MM.1S (cell line): ENCODE measurements at regions not wholly inside any gene's neighbourhood (a gene's known extent, or its start where the extent isn't known, plus 50 kb on each side); places are given as distances from the start of the nearest gene placed in this dataset.

ENCODE experiments used
- EZH2 ChIP-seq: fragments of 300-600 bp; sonication (generic); optimal IDR thresholded peaks from 2 replicates; pipeline ENCODE3; 2017; ENCODE audit warnings: low read depth, mild to moderate bottlenecking, antibody characterized with exemption, low read length, mixed read lengths
- TF ChIP-seq, protein P1 (sequence below): fragments of 300-600 bp; sonication (generic); IDR thresholded peaks from 2 replicates; pipeline ENCODE4 v1.5.1; 2016; ENCODE audit warnings: antibody characterized with exemption, low read length, mixed read lengths

DNA sequence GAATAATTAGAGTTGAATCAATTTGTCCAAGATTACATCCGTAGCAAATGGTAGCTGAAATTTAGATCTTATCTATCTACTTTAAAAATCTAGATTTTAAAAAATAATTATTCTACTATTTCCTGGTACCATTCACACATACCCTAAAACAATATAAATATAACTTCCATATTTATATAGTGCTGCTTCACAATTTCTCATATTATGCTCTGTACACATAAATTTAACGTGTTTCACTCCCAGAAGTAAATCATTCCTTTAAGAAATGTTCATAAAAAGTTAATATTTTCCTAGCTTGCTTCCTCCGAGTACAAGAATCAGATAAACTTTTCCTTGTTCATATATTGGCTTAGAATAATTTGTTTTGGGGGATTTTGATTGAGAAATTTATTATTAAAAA is 857.0 kb upstream of the SPRY2 start:
- TF ChIP-seq, protein P1, sequence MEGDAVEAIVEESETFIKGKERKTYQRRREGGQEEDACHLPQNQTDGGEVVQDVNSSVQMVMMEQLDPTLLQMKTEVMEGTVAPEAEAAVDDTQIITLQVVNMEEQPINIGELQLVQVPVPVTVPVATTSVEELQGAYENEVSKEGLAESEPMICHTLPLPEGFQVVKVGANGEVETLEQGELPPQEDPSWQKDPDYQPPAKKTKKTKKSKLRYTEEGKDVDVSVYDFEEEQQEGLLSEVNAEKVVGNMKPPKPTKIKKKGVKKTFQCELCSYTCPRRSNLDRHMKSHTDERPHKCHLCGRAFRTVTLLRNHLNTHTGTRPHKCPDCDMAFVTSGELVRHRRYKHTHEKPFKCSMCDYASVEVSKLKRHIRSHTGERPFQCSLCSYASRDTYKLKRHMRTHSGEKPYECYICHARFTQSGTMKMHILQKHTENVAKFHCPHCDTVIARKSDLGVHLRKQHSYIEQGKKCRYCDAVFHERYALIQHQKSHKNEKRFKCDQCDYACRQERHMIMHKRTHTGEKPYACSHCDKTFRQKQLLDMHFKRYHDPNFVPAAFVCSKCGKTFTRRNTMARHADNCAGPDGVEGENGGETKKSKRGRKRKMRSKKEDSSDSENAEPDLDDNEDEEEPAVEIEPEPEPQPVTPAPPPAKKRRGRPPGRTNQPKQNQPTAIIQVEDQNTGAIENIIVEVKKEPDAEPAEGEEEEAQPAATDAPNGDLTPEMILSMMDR, result no peak
- TF ChIP-seq EZH2, result no peak
